WI38 (cell line): ENCODE measurements at regions not wholly inside any gene's neighbourhood (a gene's known extent, or its start where the extent isn't known, plus 50 kb on each side); places are given as distances from the start of the nearest gene placed in this dataset.
"Not testable (repeated sequence)": the region's sequence is repeated elsewhere in the genome, so short reads cannot be mapped to it uniquely, and the experiment has no call there.

Experiments used
- H3K4me3 ChIP-seq: 2 replicates; pipeline ENCODE4 v1.5.1; 2011; ENCODE audit warnings: low read depth, mild to moderate bottlenecking, control low read depth, low read length

- H3K4me3 ChIP-seq, result not testable (repeated sequence)
These were observed 51.6 kb upstream of the APOD start for GRCh38 chr3:195635262-195635873.

GRCh38 chr3:195634426-195635261, 50.9 kb upstream of the APOD start:
- H3K4me3 ChIP-seq, result peak overlapping the region; percentile 51
